ENCODE measurements at regions not wholly inside any gene's neighbourhood (a gene's known extent, or its start where the extent isn't known, plus 50 kb on each side); places are given as distances from the start of the nearest gene placed in this dataset.
"Not testable (repeated sequence)": the region's sequence is repeated elsewhere in the genome, so short reads cannot be mapped to it uniquely, and the experiment has no call there.

DNA sequence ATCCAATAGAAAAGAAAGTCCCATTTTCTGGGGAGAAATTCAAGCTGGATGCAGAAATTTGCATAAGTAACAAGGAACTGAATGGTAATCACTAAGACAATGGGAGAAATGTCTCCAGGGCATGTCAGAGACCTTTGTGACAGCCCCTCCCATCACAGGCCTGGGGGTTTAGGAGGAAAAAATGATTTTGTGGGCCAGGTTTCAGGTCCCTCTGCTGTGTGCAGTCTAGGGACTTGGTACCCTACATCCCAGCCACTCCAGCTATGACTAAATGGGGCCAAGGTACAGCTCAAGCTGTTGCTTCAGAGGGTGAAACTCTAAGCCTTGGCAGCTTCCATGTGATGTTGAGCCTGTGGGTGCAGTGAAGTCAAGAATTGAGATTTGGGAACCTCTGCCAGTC lies 695.5 kb upstream of the MIR17HG start:
- DNase-seq, result no peak

DNA sequence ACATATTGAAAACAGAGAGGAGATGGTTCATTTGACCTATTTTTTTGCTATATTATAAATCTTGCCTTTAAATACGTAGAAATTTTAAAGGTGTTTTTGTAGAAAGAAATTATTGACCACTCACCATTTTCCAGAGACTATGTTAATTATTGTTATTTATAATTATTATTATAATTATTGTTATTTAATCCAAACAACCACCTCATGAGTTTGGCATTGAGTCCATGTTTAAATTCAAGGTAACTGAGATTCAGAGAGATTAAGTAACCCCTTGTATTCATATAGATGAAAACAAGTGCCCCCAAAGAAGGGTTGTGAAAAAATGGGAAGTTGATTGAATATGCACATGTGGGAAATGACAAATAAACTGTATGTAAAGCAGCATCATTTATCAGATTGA lies 692.5 kb upstream of the MIR17HG start:
- no peak for DNase-seq

DNA sequence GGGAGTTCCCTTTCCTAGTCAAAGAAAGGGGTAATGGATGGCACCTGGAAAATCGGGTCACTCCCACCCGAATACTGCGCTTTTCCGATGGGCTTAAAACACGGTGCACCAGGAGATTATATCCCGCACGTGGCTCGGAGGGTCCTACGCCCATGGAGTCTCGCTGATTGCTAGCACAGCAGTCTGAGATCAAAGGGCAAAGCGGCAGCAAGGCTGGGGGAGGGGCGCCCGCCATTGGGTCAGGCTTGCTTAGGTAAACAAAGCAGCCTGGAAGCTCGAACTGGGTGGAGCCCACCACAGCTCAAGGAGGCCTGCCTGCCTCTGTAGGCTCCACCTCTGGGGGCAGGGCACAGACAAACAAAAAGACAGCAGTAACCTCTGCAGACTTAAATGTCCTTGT lies 683.3 kb upstream of the MIR17HG start:
- not testable (repeated sequence) for DNase-seq

DNA sequence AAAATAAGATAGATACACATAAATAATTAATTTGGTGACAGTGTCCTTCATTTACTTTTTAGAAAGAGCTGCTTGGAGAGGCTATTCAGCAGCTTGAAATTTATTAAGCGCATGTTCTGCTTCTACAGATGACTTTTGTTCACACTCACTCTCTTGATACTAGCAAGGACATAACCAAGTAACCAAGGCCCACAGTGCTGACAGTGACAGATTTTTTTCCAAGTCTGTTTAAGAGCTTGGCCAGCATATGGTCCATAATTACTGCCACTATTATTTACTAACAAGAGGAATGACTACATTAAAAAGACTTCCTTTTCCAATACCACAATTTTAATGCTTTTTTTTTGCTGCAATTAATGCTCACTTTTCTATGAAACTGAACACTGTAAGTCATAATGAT lies 673.7 kb upstream of the MIR17HG start:
- no peak for DNase-seq

DNA sequence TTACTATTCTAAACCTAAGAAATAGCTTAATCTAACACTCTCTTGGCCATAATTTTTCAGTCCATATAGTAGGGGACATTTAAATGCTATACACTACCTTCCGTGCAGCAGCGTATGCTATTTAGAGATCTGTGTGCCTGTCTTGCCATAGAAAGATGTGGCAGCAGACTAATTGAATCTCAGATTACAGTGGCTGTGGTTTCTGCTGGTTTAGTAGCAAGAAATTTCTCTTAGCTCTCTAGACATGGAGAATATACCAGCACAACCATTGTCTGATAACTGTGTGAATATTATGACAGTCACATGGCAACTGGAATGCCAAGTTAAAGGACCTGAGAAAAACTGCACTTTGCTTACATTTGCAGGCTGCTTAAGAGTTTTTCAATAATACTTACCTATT lies 672.4 kb upstream of the MIR17HG start:
- no peak for DNase-seq

DNA sequence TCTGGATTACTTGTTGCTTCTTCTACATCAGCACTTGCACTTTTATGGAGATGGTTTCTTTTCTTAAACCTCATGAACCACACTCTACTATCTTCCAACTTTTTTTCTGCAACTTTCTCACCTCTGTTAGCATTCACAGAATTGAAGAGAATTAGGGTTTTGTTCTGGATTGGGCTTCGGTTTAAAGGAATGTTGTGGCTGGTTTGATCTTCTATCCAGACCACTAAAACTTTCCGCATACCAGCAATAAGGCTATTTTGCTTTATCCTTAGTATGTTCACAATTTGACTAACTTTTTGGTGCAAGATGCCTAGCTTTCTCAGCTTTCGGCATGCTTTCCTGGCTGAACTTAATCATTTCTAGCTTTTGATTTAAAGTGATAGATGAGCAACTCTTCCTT lies 666.7 kb upstream of the MIR17HG start:
- DNase-seq, result no peak

DNA sequence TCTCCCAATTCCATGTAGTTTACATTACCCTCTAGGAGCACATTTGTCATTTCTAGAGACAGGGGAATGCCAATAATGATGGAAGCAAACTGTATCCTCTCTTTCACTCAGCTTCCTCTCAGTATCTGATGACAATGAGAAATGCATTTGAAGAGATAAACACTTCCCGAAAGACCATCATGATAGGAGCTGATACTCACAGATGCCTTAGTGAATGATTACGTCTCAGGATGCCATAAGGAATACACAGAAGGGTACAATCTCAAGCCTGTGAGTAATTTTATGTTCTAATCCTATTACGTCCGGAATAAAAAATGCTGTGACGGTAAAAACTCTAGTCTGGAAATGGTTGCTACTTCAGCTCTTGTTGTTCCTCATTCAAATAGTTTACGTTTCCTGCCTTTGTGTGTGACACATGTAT lies 663.8 kb upstream of the MIR17HG start:
- DNase-seq, result no peak

DNA sequence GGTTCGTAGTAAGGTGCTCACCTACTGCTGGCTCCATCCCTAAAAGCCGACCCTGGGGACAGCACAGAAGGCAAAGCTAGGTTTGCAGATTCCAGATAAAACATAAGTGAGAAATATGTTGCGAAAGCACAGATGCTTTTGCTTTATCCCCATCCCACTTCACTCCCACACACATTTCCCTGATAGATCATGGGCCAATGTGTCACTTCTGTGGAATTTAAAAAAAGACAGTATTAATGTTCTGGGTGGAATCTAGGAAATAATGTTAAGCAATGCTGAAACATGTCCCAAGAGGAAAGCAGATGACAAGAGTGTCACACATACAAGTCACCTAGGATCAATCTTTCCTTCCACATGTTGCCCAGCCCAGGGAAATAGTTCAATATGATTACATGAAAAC lies 661.0 kb upstream of the MIR17HG start:
- DNase-seq, result no peak

DNA sequence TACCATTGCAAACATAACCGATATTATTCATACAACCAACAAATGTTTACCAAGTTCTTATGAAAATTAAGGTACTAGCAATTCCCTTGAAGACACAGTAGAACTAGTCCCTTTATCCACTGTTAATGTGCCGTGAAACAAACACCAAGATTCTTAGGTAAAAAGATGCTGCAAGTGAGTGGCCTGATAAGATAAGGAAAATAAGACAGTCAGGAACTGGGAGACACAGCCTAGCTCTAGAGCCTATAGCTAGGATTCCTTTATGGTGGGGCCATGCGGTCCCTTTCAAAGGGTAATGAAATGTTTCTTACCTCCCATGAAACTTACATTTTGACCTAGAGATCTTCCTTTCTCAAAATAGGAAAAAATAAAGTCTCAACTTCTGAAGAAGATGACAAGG lies 658.4 kb upstream of the MIR17HG start:
- DNase-seq, result no peak

DNA sequence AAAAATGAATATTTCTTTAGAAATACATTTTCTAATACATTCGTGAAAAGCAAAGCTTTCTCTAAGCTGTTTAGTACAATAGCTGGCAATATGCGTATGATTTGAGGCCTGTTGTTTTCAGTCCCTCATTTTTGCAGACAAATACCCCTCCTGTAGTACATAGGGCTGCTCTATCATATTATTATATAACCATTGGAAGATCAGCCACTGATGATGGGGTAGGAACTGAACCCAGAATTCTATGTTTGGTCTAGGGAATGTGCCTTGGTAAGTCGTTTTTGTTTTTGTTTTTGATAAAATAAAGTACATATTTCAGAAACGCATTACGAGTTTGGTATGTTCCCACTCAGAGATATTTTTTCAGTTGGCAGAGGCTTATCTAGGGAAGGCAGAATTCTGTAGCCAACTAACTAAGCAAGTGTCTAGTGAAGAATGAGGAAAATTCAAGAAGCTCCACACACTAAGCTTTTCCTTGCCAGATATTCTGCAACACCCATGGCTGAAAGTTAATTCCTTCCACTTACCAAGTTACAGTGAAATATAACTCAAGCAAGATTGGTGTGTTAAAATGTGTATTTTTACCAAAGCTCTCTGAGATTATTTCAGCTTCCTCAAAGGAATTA lies 656.9 kb upstream of the MIR17HG start:
- DNase-seq, result no peak

DNA sequence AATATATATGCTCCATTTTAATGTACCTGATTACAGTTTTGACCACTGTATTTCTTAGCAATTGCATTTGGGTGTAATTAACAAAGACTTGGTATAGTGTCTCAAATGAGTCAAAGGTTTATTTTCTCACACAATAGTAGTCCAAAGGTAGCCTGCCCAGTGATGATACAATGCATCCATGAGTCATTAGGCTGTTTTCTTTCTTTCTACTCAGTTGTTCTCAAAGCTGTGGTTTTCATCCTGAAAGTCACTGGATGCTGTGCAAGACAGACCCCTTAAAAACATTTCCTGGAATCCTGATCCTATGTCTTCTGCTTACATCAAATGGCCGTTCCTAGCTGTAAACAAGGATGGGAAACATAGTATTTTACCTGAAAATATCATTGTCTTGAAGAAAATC lies 651.2 kb upstream of the MIR17HG start:
- DNase-seq, result no peak

DNA sequence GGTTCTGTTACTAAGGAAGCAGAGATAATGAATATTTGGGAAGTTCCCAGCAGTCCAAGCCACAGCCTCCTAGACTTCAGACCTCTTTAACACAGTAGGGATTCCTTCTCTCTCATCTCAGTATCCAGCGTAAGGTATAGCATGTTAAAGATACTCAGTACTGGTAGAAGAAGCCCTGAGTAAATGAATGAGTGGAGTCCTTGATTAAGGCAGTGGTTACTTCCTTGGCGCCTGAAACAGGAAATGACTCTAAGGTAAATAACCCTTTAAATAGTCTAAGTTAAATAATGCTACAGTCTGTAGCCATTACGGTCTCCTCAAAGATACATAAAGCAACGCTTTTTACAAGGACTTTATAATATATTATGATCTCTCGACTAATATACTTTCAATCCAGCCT lies 650.8 kb upstream of the MIR17HG start:
- DNase-seq, result no peak

DNA sequence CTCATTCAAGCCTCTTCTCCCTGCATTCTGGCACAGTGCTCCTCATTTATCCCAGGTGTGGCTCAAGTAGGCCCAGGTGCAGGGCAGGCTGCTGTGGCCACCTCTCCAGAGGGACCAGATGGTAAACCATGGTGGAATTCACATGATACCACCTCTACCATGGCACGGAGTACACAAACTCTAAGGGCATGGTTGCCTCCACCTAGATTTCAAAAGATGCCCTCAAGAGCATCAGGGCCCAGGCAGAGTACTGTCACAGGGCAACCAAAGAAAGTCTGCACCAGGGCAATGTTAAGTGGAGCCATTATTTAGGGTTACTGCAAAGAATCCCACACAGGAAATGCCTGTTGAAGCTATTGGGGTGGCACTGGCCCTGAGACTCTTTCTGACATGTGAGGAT lies 647.1 kb upstream of the MIR17HG start:
- DNase-seq, result no peak

DNA sequence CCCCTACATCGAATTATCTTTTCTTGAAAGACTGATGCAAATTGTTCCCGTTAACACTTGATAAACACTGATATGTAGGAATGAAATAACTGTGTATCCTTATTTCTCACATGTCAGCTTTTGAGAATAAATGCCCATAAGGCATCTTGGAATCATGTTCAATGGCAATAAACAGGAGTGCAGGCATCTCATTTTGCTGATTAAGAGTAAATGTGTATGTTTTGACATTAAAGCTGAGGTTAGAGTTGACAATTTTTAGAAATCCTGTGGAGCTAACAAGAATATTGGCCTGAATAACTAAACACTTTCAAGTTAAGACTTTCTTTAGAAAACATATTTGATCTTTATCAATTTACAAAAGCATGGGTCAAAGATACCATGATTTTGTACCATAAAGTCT lies 646.2 kb upstream of the MIR17HG start:
- DNase-seq, result no peak

DNA sequence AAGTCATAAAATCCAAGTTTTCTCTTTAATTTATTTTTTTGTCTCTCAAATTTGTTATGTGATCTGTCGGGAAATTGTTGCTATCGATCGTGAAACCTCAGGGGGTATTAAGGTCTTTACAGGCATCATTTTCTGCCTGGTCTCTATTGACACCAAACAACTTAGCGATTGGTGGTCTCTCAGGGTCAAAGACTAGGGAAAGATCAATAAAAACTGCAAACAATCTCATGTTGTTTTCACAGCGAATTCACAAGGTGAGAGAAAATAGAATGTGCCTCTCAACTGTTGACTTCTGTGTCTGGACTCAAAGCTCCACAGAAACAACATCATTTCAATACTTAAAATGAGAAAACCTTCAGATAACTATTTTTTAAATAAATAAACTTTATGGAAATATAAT lies 645.4 kb upstream of the MIR17HG start:
- no peak for DNase-seq

DNA sequence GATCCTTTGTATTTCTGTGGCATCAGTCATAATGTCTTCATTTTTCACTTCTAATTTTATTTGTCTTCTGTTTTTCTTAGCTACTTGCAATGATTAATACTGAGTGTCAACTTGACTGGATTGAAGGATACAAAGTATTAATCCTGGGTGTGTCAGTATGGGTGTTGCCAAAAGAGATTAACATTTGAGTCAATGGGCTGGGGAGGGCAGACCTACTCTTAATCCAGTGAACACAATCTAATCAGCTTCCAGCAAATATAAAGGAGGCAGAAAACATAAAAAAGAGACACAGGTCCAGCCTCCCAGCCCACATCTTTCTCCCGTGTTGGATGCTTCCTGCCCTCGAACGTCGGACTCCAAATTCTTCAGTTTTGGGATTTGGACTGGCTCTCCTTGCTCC lies 640.9 kb upstream of the MIR17HG start:
- DNase-seq, result no peak

DNA sequence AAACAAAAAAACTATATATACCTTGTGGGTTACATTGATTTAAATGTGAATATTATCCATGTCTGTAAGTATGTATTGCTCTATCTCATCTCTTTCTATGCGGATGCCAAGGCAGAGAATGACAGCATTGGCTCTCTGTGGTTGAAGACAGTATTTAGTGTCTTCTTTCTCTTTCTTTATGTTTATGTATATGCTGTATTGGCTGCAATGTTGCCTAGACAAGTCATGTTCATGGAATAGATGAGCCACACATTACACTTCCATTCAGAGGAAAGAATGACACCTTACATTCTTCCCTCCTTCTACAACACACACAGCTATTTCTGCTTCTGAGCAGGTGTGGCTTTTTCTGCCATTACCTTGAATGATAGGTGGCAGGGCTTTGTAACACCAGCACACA lies 639.4 kb upstream of the MIR17HG start:
- no peak for DNase-seq

DNA sequence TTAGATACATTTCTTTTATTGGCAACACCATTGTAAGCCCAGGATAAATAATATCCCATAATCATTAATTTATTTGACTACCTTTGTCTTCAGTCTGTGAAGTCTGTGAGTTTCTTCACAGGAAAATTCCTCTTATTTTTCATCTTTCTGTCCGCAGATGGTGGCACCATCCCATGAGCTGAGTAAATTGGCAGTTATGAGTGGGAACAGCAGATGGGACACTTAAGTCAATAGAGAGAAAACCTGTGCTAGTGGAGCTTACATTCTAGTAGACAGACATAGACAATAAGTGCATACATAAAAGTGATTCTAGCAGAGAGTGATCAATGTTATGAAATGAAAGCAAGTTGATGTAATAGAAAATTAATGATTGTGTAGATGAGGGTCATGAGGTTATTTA lies 638.2 kb upstream of the MIR17HG start:
- DNase-seq, result no peak

DNA sequence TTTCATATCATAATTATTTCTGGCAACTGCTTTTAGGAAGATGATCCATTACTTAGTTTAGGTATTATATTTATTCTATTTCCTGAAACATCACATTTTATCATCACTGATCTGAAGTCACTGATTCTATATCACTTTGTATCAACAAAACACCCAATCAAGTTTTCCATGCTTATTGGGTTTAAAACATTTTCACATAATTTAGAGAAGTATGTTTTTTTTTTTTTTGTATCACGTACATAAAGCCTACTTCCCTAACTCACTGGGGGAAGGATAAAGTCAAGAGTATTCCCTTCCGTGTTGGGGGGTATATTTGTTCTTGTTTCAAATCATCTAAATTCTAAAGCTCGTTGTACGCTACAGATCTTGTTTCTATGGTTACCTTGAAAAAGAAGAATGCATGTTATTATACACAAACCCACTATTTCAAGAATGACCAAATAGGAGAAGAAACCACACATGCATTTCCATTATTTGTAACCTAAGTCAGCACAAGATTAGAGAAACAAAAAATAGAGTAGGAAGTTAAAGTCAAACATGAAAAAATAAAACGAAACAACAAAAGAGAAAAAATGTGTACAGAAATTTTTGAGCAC lies 637.2 kb upstream of the MIR17HG start:
- no peak for DNase-seq

DNA sequence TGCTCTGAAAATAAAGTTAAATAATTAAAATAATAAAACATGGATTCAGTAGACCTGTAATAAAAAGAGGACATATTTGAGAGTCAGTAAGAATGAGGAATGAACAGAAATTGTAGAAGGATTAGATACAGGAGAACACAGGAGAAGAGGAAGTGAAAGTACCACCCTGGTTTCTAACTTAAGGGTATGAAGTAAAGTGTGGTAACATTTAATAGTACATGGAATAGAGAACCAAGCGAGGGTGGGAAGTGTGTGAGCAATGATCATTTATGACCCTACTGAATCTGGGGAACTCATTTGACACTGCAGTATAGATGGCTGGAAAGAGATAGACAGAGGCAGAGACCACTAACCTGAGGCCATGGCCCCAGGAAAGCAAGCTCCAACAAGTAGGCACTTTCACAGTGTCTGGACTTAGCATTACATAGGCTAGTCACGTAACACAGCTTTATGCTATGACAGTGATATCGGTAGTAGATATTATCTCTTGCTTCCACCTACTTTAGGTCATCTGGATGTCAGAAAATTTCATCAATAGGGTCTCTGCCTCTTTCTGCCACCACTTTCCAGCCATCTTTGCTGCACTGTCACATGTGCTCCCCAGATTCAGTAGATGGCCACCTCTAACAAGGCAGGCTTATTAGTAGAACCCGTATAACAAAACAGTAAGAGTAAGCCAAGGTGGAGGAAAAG lies 633.9 kb upstream of the MIR17HG start:
- DNase-seq, result no peak

DNA sequence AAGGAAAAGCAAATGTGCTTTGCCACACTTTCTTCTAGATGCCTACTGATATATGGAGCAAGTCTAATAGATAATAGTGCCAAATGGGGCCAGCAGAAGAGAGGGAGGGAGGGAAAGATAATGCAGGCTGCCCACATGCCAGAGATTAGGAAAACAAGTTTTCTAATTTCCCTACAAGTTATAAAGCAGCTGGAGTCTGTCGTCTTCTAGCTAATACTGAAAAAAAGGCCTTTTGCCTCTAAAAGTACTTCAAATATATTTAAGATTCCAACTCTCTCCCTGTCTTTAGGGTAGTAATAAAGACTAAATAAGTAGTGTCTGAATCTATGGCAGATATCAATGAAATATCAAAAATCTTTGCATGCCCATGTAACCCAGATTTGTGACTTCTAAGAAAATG lies 632.0 kb upstream of the MIR17HG start:
- DNase-seq, result no peak

DNA sequence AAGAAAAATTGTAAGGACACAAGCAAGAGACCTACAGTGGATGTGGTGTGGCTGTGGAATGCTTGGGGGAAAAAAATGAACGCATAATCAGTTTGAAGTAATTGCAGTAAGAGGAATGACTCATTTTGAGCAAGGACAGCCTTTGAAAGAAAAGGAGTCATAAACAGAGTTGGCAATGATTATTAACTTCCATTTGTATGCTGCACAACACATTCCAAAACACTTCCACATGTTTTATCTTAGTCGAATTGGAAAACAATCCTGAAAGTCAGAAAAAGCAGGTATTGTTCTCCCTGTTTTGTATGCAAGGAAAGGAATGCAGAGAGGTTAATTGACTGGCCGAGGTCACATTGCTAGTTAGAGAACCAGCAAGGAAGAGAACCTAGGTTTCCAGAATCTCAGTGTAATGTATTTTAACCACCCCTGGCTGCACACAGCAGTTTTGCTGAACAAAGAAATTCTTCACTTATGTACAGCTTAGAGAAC lies 630.0 kb upstream of the MIR17HG start:
- no peak for DNase-seq

DNA sequence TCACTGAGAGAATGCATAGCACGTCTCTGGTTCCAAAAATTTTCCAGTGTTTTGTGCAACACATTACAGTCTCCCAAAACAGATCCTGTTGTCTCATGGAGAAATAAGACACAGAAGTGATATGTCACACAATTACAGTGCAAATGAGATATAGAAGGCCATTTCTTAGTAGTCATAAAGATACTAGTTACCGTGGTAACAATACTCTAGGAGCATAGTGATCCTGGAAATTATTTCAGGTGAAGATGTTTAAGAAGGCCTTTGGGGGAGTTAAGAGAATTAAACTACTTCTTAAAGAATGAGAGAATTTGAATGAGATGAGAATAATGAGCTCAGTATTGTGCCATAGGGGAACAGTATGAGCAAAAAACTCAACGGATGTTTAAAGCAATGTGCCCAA lies 628.0 kb upstream of the MIR17HG start:
- no peak for DNase-seq

DNA sequence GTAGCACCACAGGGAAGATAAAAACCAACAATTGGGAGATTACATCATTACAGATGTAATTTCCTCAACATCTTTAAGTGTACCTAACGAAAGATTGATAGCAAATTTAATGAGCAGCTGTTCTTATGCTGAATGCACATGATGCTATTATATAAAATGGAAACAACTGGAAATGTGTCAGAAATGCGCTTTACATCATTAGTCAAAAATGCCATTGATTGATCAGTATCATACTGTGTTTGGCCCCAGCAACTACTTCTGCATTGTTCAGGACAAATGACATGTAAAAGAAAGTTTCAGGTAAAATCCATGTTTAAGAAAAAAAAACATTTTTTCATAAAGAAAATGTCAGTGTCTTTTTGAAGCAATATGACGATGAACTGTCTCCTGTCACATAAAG lies 625.5 kb upstream of the MIR17HG start:
- no peak for DNase-seq

DNA sequence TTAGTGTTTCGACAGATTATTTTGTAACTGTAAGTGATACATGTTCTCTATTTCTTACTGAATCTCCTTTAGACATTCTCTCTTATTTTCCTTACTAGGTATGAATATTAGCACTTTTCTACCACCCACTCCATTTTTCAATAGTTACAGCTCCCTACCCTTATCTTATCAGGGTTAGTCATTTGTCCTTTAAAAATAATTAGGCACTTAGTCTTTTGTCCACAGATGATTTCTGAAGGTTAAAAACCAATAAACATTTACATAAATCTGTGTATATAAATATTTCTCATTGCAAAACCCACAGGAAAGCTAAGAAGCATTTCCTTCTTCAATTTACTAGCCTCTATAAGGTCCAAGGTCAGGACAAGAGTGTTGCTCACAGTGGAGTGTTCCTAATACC lies 624.1 kb upstream of the MIR17HG start:
- no peak for DNase-seq
